ENCODE measurements at regions not wholly inside any gene's neighbourhood (a gene's known extent, or its start where the extent isn't known, plus 50 kb on each side); places are given as distances from the start of the nearest gene placed in this dataset.

DNA sequence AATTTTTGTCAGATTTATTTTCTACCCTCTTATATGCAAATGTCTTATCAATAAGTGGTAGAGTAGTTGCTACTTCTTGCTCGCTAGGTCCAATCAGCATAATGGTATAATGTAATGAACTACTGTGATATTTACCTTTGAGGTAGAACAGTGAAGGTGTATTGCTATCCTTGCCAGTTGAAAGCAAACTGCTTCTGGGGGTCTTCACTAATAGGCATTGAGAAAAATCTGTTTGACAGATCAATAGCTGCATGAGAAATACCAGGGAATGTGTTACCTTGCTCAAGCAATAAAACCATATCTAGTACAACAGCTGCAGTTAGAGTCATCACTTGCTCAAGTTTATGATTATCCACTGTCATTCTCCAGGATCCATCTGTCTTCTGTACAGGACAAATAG is 50.1 kb upstream of the EFEMP1 start:
- TF ChIP-seq, protein P1, sequence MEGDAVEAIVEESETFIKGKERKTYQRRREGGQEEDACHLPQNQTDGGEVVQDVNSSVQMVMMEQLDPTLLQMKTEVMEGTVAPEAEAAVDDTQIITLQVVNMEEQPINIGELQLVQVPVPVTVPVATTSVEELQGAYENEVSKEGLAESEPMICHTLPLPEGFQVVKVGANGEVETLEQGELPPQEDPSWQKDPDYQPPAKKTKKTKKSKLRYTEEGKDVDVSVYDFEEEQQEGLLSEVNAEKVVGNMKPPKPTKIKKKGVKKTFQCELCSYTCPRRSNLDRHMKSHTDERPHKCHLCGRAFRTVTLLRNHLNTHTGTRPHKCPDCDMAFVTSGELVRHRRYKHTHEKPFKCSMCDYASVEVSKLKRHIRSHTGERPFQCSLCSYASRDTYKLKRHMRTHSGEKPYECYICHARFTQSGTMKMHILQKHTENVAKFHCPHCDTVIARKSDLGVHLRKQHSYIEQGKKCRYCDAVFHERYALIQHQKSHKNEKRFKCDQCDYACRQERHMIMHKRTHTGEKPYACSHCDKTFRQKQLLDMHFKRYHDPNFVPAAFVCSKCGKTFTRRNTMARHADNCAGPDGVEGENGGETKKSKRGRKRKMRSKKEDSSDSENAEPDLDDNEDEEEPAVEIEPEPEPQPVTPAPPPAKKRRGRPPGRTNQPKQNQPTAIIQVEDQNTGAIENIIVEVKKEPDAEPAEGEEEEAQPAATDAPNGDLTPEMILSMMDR (IDR thresholded peaks at IDR 0.05; ENCODE audit: borderline replicate concordance, insufficient read depth, low read depth, low read length), result no peak
- H3K4me3 ChIP-seq (ENCODE audit: low read depth, low read length), result no peak overlapping the region

DNA sequence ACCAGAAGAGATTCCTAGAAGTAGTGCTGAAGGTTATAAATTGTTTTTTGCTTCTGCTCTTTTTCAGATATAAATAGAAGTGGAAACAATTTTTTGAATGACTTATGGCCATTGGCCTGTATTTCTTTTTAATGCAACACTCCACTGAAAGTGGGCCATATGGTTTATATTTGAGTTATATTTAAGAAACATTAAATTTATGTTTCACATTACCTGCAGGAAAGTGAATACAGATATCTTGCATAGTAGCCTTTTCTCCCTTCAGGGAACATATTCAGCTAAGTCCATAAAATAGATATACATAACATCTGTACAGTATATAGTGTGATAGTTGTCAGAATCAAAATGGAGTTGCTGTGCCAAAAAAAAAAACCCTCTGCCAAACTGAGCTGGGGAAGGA is 53.1 kb upstream of the EFEMP1 start:
- TF ChIP-seq, protein P1 (IDR thresholded peaks at IDR 0.05; ENCODE audit: borderline replicate concordance, insufficient read depth, low read depth, low read length), result no peak
- no peak overlapping the region for H3K4me3 ChIP-seq (ENCODE audit: low read depth, low read length)

DNA sequence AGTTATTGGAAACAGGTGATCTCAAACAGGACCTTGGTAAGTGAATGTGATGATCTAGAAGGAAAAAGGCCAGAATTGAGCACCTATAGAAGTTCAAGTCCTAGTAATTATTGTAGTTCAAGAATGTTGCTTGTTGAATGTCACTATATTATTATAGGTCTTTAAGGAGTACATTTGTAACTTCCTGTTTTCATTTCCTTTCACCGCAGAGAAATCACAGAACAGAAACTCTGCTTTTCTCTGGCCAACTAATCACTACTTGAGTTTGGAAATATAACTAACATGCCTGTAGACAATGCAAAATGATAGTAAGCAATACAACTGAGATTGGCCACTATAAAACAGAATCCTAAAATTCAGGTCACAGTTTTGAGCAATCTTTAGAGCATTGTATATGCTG is 61.8 kb upstream of the EFEMP1 start:
- TF ChIP-seq, protein P1 (IDR thresholded peaks at IDR 0.05; ENCODE audit: borderline replicate concordance, insufficient read depth, low read depth, low read length), result no peak
- H3K4me3 ChIP-seq (ENCODE audit: low read depth, low read length), result no peak overlapping the region

DNA sequence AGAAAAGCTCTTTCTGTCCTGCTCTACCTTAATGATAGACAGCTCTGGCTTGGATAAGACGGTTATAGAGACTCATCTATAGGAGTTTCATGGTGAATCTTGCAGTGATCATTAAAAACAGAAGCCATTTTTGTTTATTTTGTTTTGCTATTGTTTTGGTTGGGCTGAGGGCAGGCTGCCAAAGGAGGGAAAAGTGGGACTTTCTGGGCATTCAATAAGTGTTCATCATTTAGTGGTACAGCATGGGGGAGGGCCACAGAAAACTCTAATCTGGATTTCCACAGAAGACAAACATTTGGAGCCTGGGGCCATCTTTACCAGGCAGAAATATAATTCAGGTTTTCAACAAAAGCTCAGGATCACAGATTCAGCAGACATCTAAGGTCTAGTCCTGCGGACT is 62.4 kb upstream of the EFEMP1 start:
- no peak overlapping the region for H3K4me3 ChIP-seq (ENCODE audit: low read depth, low read length)
- TF ChIP-seq, protein P1 (IDR thresholded peaks at IDR 0.05; ENCODE audit: borderline replicate concordance, insufficient read depth, low read depth, low read length), result no peak

DNA sequence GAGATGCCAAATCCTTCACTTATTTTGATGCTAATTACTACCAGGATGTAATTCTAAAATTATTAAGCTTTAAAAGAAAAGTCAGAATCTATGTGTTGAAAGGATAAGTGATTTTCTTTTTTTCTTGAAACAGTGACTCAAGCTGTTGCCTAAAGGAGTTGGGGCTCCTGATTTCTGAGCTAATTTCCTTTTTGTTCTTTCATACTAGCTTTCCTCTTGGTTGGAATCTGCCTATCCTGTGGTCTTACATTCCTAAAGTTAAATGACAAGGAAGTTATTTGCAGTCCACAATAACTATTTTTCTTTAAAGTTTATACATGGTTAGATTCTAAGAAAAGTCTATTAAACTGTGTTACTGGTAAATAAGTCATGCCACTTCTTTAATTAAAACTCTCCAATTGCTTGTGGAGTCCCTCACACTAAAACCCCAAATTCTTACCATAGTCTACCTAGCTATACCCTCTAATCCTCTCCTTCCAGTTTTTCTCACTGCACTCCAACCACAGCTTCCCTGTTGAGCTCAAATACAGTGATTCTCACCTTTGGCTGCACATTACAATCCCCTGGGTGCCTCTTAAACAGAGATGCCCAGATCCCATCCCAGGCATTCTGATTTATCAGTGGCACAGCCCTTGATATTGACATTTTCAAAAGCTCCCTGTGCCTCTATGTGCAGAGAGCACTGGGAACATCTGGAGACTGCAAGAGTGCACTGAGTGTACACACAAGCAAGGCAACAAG is 63.3 kb upstream of the EFEMP1 start:
- TF ChIP-seq, protein P1 (IDR thresholded peaks at IDR 0.05; ENCODE audit: borderline replicate concordance, insufficient read depth, low read depth, low read length), result no peak

DNA sequence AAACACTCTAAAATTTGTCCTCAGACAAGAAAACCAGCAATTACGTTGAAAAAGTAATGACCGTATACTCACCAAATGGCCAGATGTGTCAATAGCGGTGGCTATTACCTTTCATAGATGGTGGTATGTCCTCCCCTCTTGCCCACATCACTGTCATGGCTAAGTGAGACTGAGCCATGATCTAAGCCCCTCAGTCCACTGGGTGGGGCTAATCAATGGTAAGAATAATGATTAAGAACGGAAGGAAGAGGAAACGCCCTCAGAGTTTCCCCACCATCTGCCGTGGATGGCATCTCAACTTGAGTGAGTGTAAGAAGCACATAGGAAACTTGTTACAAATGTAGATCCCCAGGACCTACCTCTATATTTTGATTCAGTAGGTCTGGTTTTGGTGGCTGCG is 65.8 kb upstream of the EFEMP1 start:
- H3K4me3 ChIP-seq (ENCODE audit: low read depth, low read length), result no peak overlapping the region
- TF ChIP-seq, protein P1 (IDR thresholded peaks at IDR 0.05; ENCODE audit: borderline replicate concordance, insufficient read depth, low read depth, low read length), result no peak

More for the DNA sequence above, 63.3 kb upstream of the EFEMP1 start:
- no peak overlapping the region for H3K4me3 ChIP-seq (ENCODE audit: low read depth, low read length)

DNA sequence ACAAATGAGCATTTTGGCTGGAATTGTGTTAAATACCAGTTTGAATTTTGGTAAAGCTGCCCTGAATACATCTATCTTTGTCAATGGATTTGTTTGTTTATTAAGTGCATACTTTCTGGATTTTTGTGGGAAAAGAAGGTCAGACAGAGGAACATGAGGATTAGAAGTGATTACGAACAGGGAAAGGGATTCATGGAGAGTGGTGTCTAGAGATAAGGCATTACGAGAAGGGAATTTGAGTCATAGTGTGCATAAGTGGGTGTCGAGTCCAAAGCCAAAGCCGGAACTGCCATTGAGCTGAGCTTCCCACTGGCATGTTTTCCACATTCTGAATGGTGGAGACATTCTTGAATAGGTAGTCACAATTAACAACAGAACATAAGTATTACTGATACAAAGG is 68.9 kb upstream of the EFEMP1 start:
- no peak overlapping the region for H3K4me3 ChIP-seq (ENCODE audit: low read depth, low read length)
- TF ChIP-seq, protein P1 (IDR thresholded peaks at IDR 0.05; ENCODE audit: borderline replicate concordance, insufficient read depth, low read depth, low read length), result no peak

Measured in GM12875 (cell line).